GM18498 (cell line): ENCODE measurements at regions not wholly inside any gene's neighbourhood (a gene's known extent, or its start where the extent isn't known, plus 50 kb on each side); places are given as distances from the start of the nearest gene placed in this dataset.

Experiments
- ATAC-seq: cut with Tn5 transposase; IDR thresholded peaks from one replicate; pipeline ENCODE4 v1.9.1; 2021; ENCODE audit warnings: mild to moderate bottlenecking, moderate library complexity; ENCODE audit not compliant: unreplicated experiment

DNA sequence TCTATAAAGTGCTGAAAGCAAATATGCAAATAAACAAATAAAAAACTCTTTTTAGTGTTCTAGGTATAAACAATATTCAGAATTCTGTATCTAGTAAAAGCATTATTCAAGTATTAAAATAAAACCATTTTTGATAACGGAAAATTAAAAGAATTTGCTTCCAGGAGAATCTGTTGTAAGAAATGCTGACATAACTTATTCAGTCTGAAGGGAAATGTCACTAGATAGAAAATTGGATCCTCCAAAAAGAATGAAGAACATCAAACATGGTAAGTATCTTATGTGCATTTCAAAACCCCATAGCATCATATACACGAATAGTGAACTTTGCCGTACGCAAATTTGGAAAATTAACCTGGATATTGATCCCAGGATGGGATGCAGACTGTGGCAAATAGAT, 506.7 kb downstream of the GLRX3 start:
- no peak for ATAC-seq

DNA sequence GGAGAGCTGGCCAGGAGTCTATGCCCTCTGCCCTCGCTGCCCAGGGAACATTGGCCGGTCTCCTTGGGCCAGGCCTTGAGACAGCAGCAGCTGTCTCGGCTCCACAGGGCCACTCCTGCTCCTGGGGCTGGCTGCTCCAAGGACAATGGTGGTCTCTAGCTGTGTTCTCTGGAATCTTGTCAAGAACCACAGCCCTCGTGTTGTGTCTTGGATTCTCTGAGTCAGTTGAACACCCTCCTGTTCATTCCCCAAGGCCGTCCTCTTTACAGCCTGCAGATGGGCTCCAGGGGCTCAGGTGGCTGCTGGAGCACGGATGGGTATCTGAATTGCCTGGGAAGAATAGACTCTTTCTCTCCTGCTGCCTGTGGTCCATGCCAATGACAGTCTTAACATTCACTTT, 511.1 kb downstream of the GLRX3 start:
- no peak for ATAC-seq

DNA sequence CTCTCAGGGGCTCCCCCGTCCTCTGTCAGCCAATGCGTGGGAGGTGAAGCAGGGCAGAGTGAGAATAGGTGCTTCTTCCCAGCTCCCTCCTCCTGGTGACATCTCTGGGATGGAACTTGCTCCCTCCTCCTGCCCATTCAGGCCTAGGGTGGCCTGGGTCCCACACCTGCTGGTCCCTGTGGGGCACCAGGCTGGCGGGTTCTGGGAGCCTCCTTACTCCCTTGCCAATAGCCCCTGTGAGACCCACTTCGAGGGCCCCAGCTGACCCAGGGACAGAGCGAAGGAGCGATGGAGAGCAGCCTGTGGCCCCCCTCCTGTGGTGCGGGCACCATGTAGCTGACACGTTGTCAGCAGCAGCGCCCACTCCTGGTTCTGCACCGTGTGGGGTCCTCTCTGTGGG, 512.6 kb downstream of the GLRX3 start:
- ATAC-seq = no peak

DNA sequence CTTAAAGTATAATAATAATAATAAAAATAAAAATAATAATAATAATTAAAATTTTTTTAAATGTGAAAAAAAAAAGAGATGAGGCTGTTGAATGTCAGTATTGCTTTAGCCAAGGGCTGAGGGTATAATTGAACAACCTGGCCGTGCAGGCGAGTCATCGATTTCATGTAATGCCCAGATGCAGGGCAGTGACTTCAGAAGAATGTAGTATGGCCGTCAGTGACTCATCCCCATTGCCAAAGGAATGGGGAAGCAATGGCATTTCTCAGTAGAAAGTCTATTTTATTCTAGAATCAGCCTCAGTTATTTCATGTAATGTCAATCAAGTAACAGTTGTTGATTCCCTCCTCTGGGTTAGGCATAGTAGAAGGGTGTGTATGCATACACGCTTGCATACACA, 516.4 kb downstream of the GLRX3 start:
- no peak for ATAC-seq

DNA sequence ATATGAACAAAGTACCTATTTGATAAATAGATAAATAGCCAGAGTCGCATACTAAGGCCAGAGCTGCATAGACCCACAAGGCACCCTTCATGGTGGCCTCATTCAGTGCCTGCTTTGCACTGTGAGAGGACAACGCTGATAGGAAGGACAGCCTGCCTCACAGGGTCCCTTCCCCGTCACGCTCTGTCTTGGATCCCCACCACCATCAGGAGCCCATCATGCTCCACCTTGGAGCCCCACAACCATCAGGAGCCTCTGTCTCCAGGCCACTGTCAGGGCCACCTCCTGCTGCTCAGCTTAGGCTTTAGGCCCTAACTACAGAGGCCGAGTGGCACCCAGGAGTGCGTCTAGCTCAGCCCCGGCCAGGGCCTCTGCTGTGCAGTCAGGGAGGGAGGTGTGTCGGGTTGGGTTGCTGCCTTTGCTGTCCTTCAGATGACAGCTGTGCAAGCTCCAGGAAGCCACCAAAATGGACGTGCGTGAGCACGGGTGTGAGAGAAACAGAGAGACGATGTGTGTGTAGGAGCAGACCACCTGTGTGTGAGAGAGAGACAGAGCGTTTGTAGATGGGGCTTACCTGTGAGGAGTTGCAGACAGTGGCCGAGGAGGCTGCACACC, 516.9 kb downstream of the GLRX3 start:
- ATAC-seq = no peak

DNA sequence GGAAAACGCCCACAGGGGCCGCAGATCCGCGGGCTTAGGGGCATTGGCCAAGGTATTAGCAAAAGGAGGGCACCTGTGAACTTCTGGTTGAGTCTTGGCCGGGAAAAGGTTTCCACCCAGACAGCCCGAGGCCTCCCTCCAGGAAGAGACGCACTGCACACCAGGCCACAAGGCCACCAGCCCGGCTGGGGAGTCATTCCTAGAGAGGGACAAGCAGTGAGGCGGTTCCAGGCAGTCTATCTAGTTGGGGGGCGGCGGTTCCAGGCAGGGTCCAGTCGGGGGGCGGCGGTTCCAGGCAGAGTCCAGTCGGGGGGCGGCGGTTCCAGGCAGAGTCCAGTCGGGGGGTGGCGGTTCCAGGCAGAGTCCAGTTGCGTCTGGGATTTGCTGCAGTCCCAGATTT, 518.5 kb downstream of the GLRX3 start:
- no peak for ATAC-seq

DNA sequence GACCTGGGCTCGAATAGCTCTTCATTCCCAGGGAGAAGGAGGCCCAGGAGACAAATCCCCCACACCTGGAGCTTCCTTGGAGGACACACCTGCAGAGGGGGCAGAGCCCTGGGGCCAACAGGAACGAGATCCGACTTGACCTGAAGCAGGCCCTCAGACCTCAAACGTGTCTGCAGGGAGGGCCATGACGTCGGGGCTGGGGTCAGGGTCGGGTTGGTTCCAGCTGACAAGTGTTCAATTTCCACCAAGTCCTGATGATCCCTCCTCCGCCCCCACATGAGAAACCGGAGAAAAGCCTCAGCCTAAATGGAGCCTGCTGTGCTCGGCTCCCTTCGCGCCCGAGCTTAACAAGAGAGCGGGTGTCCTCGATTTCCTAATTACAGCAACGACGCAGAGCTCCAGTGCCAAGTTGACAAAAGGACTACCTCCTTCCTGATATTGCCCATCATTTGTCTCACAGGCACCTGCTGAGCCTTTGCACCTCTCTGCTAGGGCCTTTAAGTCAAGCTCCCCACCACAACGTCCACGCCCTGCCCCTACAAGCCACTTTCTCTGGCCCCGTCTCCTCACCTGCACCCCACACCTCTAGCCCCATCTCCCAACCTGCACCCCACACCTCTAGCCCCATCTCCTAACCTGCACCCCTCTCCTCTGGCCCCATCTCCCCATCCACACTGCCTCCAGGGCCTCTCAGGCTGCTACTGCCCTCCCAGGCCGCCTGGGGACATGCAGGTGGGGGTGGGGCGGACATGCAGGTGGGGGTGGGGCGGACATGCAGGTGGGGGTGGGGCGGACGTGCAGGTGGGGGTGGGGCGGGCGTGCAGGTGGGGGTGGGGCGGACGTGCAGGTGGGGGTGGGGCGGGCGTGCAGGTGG, 519.4 kb downstream of the GLRX3 start:
- ATAC-seq = no peak

DNA sequence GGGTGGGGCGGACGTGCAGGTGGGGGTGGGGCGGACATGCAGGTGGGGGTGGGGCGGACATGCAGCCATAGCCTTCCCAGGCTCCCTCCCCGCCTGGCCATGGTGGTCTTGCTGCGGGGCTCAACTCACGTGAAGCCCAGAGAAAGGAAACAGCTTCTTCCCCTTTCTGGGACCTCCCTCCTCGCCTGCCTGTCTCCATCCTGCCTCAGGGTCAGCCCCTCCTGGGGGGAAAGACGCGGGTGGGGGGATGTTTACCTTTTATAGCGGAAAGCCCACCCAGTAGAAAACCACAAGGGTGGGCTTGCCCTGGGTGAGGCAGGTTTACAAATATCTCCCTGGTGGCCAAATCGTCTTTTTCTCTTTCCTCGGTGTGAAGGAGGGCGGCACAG, 520.0 kb downstream of the GLRX3 start:
- no peak for ATAC-seq

DNA sequence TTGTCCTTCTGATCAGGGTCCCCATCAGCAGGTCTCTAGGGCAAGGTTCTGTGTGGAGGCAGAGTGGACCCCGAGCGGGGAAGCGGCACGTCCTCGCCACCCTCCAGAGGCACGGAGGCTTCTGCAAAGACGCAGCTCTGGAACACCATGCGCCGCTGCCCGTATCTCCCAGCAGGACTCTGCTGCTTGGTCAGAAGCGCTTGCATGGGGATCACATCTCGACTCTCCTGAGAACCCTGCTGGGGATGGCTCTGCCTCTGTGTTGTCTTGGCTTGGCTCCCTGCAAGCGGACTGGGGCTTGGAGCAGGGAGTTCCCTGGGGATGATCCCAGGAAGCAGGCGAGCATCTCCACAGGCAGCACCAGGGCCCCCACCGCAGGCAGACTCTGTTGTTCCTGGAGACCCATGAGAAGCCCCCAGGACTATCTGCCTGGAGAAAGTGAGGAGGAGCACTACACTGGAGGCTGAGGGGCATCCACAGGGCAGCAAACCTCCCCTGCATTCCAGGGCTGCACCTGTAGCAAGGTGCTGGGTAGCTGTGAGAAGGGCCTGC, 520.5 kb downstream of the GLRX3 start:
- ATAC-seq = no peak

DNA sequence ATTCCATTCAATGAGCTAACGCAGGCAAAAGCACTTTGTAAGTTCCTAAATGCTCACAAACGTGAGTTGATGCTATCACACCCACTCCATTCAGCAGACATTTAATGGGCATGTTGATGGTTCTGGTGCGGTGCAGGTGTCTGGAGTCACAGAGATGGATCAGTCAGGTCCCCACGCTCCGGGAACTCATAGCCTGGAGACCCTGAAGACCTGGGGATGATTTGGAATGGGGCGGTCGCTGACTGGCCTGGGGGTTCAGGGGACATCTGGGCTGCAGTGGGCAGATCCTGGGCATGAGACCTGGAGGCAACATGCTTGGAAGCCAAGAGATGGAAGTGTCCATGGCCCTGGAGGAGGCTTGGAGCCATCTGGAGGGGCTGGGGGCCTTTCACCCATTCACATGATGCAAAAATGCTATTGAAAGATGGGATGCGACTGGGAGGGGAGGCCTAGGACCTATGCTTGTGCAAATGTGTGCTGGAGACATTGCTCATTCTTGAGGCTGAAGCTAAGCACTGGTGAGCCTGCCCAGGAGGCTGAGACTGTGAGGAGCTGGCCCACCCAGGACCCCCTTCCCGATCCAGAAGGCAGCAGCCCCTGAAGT, 522.6 kb downstream of the GLRX3 start:
- no peak for ATAC-seq

DNA sequence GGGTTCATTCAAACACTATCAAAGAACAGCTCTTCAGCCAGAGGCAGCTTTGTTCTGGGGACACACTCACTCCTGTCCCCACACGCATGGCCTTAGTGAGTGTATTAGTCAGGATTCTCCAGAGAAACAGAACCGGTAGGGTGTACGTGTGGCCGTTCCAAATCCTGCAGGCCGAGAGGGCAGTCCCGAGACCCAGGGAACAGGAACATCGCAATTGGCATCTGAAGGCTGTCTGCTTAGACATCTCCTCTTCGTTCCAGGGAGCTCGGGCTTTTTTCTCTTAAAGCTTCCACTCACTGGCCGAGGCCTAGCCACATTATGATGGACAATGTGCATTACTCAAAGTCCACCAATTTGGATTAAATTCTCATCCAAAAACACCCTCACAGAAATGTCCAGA, 523.3 kb downstream of the GLRX3 start:
- ATAC-seq = no peak

DNA sequence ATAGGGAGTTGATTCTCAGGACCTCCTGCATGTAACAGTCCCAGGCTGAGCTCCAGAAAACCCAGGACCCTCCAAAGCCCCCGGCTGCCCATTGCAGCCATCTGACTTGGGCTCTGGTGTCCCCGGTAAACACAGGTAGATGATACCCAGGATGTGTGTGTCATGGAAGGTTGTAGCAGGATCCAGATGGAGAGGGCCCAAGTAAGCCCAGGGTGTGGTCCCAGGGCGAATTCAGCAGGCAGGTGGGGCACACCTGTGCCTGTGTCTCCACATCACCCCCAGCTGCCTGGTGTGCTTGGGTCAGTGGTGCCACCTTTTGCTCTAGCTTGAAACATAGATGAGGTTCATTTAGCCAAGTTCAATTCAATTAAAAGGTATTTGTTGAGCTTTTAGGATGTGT, 524.1 kb downstream of the GLRX3 start:
- no peak for ATAC-seq

DNA sequence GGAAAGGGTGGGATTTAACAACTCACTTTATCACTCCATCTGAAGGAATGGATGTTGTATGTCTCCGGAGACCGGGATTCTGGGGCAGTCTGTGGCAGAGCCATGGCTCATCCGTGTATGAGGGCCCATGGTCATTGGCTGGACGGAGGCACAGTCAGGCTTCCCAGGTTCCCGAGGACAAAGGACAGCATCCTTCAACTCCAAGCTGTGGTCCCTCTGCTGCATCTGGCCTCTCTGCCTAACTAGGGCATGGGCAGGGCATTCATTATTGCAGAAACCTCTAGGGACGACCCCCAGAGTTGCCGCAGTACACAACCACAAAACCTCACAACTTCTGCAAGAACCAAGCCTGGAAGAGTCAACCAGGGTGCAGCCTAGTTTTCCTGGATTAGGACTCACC, 525.2 kb downstream of the GLRX3 start:
- no peak for ATAC-seq

DNA sequence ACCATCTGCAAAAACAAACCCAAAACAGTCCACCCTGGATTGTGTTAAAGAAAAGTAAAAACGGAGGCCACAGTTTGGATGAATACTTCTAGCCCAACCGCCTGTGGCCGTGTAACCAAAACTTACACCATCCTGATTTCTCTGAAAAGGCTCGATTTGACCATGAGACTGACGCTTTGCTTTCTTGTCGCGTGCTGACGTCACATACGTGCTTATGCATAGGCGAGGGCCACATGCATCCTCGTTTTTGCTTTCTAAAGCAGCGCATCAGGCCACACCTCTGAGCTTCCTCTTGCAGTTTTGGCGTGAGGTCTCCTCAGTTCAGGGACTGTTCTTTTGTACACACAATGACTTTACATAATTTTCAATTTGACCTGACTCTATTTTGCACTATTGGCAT, 526.6 kb downstream of the GLRX3 start:
- no peak for ATAC-seq

DNA sequence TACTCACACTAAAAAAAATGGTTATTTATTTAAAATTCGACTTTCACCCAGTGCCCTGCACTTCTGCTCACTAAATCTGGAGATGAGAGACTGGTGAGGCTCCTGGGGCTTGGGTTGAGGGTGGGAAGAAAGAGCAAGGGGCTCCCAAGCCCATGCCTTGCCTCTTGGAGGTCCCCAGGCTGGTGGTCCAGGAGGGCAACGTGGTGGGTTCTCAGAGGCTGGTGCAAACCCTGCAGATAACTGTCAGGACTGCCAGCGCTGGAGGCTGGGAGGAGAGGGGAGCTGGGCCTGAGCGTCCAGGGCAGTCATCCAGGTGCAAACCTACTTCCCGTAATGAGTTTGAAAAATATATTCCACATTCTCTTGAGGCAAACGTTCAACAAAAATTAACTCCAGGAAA, 528.3 kb downstream of the GLRX3 start:
- ATAC-seq = no peak

DNA sequence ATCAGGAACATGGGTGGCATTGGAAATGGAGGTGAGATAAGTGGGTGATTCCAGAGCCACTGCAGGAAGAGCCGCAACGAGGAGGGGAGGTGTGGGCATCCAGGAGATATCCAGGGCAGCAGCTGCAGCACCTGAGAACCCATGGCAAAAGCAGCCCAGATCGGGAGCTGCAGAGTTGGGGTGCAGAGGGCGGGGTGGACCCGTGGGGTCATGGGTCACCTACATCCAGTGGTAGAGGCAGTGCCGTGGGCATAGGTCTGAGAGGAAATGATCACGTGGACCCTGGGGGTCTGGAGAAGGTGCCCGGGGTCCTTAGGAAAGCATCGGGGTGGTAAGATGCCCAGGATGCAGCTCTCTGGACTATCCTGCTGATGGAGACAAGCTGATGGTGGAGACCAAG, 530.0 kb downstream of the GLRX3 start:
- ATAC-seq = no peak

DNA sequence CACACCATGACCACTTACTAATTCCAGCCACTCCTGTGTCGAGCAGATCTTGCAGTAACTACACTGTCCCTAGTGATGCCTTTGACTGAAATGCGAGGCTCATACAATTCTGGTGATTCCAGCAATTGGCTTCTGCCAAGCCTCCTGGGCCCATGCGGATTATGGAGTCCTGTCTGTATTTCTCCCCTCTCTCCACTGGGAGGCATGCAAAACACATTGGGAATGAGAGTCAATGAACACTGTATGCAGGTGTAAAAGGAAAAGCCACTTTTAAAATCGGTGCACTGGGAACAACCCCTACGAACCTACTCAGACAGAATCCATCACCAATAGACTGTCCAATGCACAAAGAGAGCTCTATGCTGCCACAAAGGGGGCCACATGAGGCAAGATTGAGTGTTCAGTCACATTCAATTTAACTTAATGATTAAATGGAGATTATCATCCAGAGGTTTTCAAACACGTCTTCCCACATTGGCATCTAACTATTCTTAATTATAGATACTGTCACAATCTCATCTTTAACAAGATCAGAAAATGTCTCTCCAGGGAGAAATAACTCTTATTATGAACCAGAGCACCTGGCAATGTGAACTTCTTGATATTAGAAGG, 550.6 kb downstream of the GLRX3 start:
- ATAC-seq = no peak

DNA sequence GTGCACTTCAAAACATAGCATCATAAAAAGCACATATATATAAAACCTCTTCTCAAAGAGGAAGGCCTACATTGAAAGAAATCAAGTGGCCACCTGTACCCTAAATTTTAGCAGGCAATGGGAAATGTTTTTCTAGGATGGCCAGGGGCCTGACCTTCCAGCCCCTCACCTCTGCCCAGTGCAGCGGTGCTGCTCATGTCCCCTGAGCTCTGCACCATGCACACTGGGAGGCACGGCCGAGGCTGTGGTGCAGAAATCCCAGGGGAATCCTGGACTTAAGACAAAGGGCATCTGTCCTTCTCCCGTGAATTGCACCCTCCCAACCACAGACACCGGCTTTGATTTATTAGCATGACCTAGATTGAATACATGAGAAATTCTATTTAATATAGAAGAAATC, 551.4 kb downstream of the GLRX3 start:
- ATAC-seq = no peak

DNA sequence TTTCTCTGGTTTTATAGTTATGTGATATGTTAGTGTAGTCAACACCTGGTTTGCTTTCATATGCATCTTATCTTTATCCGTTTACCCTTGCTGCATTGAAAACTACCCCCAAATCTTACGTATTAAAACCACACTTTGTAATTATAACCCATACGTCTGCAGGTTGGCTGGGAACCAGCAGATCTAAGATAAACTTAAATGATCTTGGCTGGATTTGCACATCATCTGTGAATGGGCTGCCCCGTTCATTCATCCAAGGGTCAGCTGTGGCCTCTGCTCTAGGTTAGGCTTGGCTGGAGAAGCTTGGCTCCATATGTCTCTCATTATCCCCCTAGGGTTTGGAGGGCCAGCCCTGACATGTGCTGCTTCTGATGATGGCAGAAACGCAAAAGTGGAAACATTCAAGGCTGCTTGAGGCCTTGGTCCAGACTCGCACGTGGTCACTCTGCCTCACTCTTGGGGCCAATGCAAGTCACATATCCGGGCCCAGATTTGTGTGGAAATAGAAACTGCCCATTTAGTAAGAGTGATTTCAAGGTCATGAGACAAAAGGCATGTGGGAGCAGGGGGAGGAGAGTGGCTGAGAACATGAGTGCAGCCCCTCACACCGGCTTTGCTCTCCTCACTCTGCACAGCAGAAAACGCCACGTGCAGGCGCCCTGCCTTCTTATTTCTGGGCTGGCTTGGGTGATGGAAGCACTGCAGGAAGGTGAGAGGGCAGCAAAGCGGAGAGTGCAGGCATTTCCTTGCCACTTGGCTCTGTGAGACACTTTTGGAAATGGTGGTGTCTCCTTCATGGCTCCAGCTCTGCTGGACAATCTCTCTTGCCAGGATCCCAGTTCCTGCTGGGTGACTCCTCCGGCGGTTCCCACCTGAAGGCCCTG, 553.8 kb downstream of the GLRX3 start:
- ATAC-seq = no peak

DNA sequence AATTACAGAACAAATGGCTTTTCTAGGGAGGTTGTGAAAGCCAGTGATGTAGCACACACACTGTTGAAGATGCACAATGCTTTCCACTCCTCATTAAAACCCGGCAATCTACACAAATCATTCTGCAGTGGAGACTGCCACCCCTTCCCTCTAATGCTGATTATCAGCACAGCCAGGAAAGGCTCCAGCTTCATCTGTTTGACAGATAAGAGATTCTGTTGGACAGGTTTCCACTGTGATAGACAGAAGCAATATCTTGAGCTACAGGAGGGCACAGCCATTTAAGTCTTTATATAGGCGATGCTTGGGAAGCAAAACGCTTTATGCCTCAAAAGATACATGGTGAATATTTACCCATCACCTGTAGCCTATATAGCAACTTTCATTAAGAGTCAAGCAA, 555.6 kb downstream of the GLRX3 start:
- ATAC-seq = no peak

DNA sequence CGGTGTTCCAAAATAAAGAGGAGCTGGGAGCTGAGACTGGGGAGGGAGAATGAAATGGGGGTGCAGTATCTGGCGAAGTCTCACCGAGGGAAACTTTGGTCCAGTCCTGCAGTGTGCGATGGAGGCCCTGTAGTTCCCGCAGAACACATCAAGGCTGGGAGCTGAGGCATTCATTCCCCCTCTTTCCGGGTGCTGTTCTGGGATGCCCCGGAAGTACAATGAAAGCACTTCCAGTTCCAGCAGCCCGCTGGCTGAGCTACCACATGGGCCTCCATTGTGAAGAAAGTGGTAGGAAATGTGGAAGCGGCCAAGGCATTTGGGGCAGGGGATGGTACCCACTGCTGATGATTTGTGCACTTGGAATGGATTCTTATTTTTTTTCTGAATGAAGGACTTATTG, 560.7 kb downstream of the GLRX3 start:
- no peak for ATAC-seq
